Small intestine (tissue), 7 donors: ENCODE measurements at regions not wholly inside any gene's neighbourhood (a gene's known extent, or its start where the extent isn't known, plus 50 kb on each side); places are given as distances from the start of the nearest gene placed in this dataset.

Source experiments
- DNase-seq, 2 donors: peaks; one replicate each; pipeline versions ENCODE4 v3.0.0 to v3.0.0-alpha.2; 2013
- FAIRE-seq: peaks from 2 replicates; lab custom pipeline; 2012; peaks lifted over from hg19 to GRCh38; lab: Jason Lieb, UNC
- H3K27ac ChIP-seq, 3 donors: one replicate each; pipeline ENCODE4 v1.5.1; 2013; ENCODE audit warnings: low read length in 2 of 3, mild to moderate bottlenecking in 2 of 3, control low read depth in 1 of 3, inconsistent platforms in 1 of 3, low read depth in 1 of 3, moderate library complexity in 1 of 3
- H3K27me3 ChIP-seq, 3 donors: one replicate each; pipeline ENCODE4 v1.6.1; 2013; ENCODE audit warnings: low read length in 3 of 3, inconsistent platforms in 1 of 3; ENCODE audit not compliant: control insufficient read depth in 3 of 3, insufficient read depth in 3 of 3
- H3K36me3 ChIP-seq, 3 donors: one replicate each; pipeline ENCODE4 v1.6.1; 2013; ENCODE audit warnings: low read length in 3 of 3, inconsistent platforms in 1 of 3, low read depth in 1 of 3, mild to moderate bottlenecking in 1 of 3, moderate library complexity in 1 of 3; ENCODE audit not compliant: control insufficient read depth in 3 of 3, insufficient read depth in 2 of 3
- H3K4me1 ChIP-seq, 3 donors: one replicate each; pipeline ENCODE4 v1.6.1; 2013; ENCODE audit warnings: low read length in 2 of 3, inconsistent platforms in 1 of 3, low read depth in 1 of 3, mild to moderate bottlenecking in 1 of 3, moderate library complexity in 1 of 3; ENCODE audit not compliant: control insufficient read depth in 3 of 3, insufficient read depth in 2 of 3
- H3K4me3 ChIP-seq, 3 donors: one replicate each; pipeline ENCODE4 v1.5.1; 2013; ENCODE audit warnings: low read length in 3 of 3, control low read depth in 1 of 3, inconsistent platforms in 1 of 3, low read depth in 1 of 3, mild to moderate bottlenecking in 1 of 3, moderate library complexity in 1 of 3
- H3K9me3 ChIP-seq, 2 donors: one replicate each; pipeline ENCODE4 v1.6.1; 2013; ENCODE audit warnings: low read depth in 1 of 2, low read length in 1 of 2; ENCODE audit not compliant: control insufficient read depth in 2 of 2, insufficient read depth in 1 of 2
- WGBS, 3 donors: extraction: QIAGEN DNeasy Blood & Tissue Kit; methylation state at CpG; one replicate each; pipeline ENCODE4 v1.1.7; 2013; 5-methylcytosine and 5-hydroxymethylcytosine counted together
- donor health status: healthy with polysubstance abuse.
- donor health status: control.
- donor health status: control.
- donor health status: Bipolar disorder and iron deficiency.
- donor health status: healthy.

DNA sequence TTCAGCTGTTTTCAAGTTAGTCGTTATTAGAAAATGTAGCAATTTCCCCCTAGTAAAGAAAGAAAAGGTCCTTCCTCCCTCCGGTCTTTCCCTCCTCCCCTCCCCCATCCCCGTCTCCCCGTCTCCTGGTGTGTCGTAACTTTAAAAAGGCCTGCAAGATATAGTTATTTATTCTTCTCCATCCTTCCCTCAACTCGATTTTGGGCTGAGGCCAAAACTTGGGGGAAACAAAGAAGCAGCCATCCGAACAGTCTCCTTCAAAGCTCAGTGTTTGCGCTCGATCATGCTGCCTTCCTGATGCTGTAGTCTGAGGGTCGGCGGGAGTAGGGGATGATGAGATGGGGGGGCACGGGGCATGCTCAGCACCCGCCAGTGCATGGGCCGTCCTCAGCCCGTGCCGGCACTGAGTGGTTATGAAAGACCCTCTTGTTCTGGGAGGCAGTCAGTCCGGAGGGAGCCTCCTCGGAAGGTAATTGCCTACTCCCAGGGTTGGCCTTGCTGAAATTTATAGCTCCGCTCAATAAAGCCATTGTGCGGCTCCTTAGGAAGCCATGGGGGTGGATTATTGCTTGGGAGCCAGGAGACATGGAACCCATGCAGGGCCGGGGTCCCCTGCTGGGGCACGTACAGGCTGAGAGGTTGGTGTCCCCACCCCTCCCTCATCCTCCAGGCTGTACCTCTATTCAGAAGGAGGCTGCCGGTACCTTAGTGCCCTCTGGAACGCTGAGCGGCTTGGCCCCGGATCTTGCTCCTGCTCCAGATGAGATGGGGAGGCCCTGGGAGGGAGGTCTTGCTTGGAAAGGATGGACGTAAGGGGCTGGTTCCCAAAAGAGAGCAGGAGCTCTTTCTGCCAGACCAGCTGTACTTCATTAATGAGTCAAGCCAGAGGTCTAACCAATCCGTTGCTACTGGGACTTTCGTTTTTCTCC, 212.7 kb upstream of the CADM1 start:
- FAIRE-seq, result no peak
- no peaks in the 10 kb centered on the region for H3K9me3 ChIP-seq
- peak overlapping the region in 1 of 3 donors; percentile 17 for H3K27ac ChIP-seq
- no peaks in the 10 kb centered on the region for H3K4me1 ChIP-seq
- peak in 1 of 2 donors; percentile 16 for DNase-seq
- H3K4me3 ChIP-seq, result peak overlapping the region in 1 of 3 donors; percentile 13
- peaks cover 0 to 6% (median 0%) of the 10 kb centered on the region in 3 donors for H3K27me3 ChIP-seq
- no peaks in the 10 kb centered on the region for H3K36me3 ChIP-seq
- 42 to 60% (median 49%) methylated on average over 29 of the region's 29 CpGs for whole genome bisulfite sequencing, 3 donors

DNA sequence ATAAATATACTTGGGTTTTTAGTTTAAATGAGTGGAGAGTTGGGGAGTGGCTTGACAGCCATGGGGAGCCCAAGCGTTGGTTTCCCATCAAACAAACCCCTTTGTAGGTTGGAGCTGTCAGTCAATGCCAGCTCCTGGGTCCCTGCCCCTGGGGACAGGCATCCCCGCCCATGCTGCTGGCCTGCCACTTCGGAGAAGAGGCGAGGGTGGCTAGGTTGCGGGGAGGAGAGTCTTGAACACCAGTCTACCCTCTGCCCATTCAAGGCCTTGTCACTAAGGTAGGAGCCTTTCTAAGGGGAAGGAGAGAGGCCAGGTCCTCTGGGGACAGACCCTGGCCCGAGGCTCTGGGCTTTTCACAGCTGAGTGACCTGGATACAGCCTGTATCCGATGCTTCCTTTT, 211.9 kb upstream of the CADM1 start:
- FAIRE-seq, result no peak
- Histone ChIP-seq H3K4me1 (no peaks in the 10 kb centered on the region), H3K27ac (no peak overlapping the region), H3K9me3 (no peaks in the 10 kb centered on the region), H3K36me3 (no peaks in the 10 kb centered on the region), H3K4me3 (no peak overlapping the region), H3K27me3 (peaks cover 0 to 6% (median 0%) of the 10 kb centered on the region in 3 donors)
- DNase-seq, result no peak
- WGBS, 3 donors, result 79 to 87% (median 81%) methylated on average over 7 of the region's 7 CpGs

DNA sequence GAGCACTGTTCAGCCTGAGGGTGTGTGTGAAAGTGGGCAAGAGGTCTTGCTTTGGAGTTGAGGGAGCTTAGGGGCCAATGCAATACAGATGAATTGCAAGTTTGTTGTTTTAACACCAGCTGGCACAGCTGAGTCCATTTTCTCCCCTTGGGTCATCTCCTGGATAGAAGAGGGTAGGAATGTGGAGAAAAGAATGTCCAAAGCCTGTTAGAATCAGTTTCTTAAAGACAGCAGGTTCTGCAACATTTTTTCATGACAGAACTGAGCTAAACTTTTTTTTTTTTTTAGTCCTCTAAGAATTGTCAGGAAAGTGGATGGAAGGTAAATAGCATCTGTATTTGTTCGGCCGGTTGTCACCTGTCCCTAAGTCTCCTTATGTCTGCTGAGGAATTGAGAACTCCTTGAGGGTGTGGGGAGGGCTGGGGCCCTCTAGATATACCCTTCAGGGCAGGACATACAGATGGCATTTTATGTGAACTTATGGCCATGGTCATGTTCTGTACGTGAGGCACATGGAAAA, 211.1 kb upstream of the CADM1 start:
- 91 to 93% (median 93%) methylated on average over 3 of the region's 3 CpGs for WGBS, 3 donors
- no peaks in the 10 kb centered on the region for H3K36me3 ChIP-seq
- H3K27me3 ChIP-seq, result peaks cover 0 to 6% (median 0%) of the 10 kb centered on the region in 3 donors
- FAIRE-seq (no peak), DNase-seq (no peak)
- no peaks in the 10 kb centered on the region for H3K9me3 ChIP-seq
- no peaks in the 10 kb centered on the region for H3K4me1 ChIP-seq
- no peak overlapping the region for H3K4me3 ChIP-seq
- no peak overlapping the region for H3K27ac ChIP-seq

DNA sequence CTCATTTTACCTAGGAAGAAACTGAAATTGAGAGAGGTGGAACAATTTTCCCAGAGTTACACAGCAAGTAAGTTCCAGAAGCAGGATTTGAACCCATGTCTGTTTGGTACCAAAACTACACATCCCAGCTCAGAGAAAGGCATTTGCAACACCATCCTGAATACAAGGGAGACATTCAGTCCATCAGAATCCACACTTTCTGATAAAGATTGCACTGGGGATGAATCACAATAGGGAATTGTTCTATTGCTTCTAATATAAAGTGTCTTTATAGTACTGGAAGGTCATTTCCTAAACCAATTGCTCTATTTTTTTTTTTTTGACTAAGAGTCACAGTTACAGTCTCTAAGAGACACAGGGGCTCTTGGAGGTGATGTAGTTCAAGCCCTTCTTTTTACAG, 208.1 kb upstream of the CADM1 start:
- Histone ChIP-seq H3K27ac (no peak overlapping the region), H3K27me3 (peaks cover 0 to 6% (median 0%) of the 10 kb centered on the region in 3 donors), H3K4me1 (no peaks in the 10 kb centered on the region), H3K4me3 (no peak overlapping the region), H3K36me3 (no peaks in the 10 kb centered on the region), H3K9me3 (no peaks in the 10 kb centered on the region)
- FAIRE-seq (no peak), DNase-seq (no peak)

DNA sequence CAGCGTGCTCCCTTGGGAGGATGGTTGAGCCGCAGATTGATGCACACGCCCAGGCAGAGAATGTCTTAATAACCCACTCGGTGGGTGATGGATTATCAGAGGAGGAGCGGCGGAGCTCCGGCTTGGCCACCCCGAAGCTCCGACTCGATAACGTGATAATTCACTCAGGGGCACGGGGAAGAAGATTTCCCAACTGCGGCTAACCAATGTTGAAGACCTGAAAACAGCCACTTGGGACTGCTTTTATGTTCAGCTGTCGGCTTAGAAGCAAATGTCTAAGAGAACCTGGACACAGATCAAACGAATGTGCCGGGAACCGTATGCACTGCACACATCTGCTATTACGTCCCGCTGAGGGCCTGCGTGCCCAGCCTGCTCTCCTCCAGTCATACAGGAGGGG, 206.8 kb upstream of the CADM1 start:
- no peaks in the 10 kb centered on the region for H3K36me3 ChIP-seq
- H3K9me3 ChIP-seq, result no peaks in the 10 kb centered on the region
- 14 to 84% (median 51%) methylated on average over 20 of the region's 20 CpGs for WGBS, 3 donors
- no peaks in the 10 kb centered on the region for H3K4me1 ChIP-seq
- H3K27ac ChIP-seq, result no peak overlapping the region
- FAIRE-seq (no peak), DNase-seq (peak in 1 of 2 donors; percentile 21)
- no peak overlapping the region for H3K4me3 ChIP-seq
- peaks cover 0 to 6% (median 0%) of the 10 kb centered on the region in 3 donors for H3K27me3 ChIP-seq

DNA sequence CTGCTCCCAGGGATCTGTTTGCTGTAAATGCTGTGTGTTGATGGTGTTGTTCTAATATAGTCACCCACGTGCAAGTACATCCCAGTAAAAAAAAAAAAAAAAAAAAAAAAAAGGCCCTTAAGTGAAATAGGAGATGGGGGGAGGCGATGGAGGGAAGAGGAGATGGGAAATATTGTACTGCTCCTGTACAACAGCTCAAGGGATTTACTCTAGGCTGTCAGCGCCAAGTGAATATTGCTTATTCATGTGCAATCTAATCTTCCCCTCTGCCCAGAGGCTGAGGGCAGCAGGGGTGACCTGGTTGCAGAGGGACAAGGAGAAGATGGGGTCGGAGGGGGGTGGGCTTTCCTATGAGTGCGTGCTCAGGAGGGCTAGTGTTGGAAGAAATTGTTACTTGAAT, 206.2 kb upstream of the CADM1 start:
- DNase-seq (no peak), FAIRE-seq (no peak)
- Histone ChIP-seq H3K27ac (no peak overlapping the region), H3K4me3 (no peak overlapping the region), H3K36me3 (no peaks in the 10 kb centered on the region), H3K4me1 (no peaks in the 10 kb centered on the region), H3K9me3 (no peaks in the 10 kb centered on the region), H3K27me3 (peaks cover 0 to 5% (median 0%) of the 10 kb centered on the region in 3 donors)
- 50 to 80% (median 60%) methylated on average over 5 of the region's 5 CpGs for WGBS, 3 donors

DNA sequence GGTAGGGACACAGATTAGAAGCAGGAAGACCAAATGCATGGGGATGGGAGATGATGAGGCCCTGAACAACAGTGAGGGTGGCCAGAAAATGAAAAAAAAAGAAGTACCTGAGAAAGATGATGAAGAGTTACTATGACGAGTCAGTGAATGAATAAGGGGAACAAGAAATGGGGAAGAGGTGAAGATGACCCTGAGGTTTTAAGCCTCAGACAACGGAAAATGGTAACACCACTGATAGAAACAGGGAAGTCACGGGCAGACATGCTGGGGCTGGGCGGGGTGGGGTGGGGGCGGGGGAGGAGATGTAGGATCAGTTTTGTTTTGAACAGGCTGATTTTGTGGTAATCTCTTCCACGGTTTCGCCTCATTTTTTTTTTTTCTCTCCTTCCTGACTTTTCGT, 205.1 kb upstream of the CADM1 start:
- Histone ChIP-seq H3K27me3 (no peaks in the 10 kb centered on the region), H3K4me1 (no peaks in the 10 kb centered on the region), H3K36me3 (no peaks in the 10 kb centered on the region), H3K27ac (no peak overlapping the region), H3K4me3 (no peak overlapping the region), H3K9me3 (peaks cover 0 to under 1% of the 10 kb centered on the region in 2 donors)
- DNase-seq (no peak), FAIRE-seq (no peak)
- 69 to 91% (median 72%) methylated on average over 7 to 8 of the region's 8 CpGs for WGBS, 3 donors

DNA sequence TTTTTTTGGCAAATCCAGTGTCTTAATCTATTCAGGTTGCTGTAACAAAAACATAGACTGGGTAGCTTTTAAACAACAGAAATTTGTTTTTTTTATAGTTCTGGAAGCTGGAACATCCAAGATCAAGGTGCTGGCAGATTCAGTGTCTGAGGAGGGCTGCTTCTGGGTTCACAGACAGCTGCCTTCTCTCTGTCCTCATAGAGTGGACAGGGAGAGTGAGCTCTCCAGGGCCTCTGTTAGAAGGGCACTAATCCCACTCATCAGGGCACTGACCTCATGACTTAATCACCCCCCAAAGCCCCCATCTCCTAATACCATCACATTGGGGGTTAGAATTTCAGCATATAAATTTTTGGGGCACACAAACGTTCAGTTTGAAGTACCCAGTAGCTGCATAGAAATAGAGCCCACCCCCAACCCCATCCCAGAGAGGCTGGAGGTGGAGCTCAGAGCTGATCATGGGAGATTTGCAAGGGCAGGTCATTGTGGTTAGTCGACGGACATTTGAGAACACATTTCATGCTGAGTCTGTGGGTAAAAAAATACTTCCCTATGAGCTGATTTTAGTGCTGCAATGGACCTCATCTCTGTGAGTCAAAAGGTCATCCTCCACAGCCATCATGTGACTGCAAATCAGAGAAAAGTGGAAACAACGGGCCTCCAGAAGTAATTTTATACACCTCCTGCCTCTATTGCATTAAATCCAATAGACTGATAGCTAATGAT, 203.1 kb upstream of the CADM1 start:
- Histone ChIP-seq H3K36me3 (no peaks in the 10 kb centered on the region), H3K9me3 (peaks cover 0 to 3% of the 10 kb centered on the region in 2 donors), H3K4me3 (no peak overlapping the region), H3K4me1 (no peaks in the 10 kb centered on the region), H3K27ac (peak overlapping the region in 1 of 3 donors; percentile 63), H3K27me3 (no peaks in the 10 kb centered on the region)
- DNase-seq (no peak), FAIRE-seq (no peak)
- WGBS, 3 donors, result 56 to 75% (median 65%) methylated on average over 4 of the region's 4 CpGs
